GM18909 (cell line): ENCODE measurements at regions not wholly inside any gene's neighbourhood (a gene's known extent, or its start where the extent isn't known, plus 50 kb on each side); places are given as distances from the start of the nearest gene placed in this dataset.

Source experiments
- ATAC-seq: cut with Tn5 transposase; IDR thresholded peaks from one replicate; pipeline ENCODE4 v1.9.1; 2021; ENCODE audit warnings: mild to moderate bottlenecking; ENCODE audit not compliant: unreplicated experiment, poor library complexity

- no peak for ATAC-seq
Measured at GRCh38 chr22:48551716-48552268, 1275.9 kb downstream of the BRD1 start.

- ATAC-seq, result no peak
Measured at GRCh38 chr22:48551061-48551460, 1276.6 kb downstream of the BRD1 start.

DNA sequence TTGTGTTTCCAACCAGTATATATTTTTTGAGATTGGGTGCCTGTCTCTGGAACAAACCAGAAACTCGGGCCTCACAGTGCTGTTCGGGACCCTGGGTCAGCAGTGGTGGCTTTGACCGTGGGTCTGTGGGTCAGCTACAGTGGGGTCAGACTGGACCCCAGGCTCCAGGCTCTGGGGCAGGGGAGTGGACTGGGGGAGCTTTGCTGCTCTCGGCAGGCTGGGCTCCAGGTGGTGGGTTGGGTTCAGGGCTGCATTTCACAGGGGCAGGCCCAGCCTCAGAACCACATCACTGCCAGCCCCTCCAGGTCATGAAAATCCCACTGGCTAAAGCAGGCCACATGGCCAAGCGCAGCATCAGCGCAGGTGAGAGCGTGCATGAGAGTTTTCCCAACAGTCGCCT lies 1279.3 kb downstream of the BRD1 start:
- ATAC-seq, result no peak

GRCh38 chr22:48547971-48548370 lies 1279.7 kb downstream of the BRD1 start:
- ATAC-seq, result no peak

DNA sequence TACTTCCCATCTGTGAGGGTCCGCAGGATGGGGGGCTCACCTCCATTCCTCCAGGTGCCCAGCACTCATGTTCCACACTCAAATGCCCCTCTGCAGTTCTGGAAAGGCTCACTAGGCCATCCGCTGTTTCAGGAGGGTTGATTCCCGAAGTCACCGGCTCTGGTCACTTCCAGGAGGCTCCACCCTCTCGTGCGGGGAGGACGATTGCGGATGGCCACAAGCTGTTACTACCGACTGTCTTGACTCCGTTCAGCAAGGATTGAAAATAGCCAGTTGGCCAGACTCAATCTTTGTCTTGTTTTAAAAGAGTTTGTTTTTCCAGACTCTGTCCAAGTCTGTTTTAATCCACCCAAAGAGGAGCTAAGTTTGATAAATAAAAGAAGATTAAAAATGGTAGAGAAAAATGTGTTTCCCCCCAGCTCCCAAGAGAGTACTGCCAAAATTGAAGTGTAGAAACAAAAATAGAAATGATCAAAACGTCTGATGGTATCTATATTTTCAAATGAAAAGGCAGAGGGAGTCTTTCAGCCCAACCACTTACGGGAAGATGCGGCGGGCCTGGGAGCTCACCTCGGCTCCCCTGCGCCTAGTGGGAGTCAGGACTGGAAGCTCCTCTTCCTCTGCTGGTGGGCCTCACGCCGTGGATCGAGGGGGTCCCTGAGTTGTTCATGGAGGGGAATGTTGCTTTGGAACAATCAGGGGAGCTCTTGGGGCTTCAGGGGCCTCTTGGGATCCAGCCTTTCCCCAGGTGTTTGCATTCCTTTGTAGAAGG lies 1280.8 kb downstream of the BRD1 start:
- no peak for ATAC-seq

DNA sequence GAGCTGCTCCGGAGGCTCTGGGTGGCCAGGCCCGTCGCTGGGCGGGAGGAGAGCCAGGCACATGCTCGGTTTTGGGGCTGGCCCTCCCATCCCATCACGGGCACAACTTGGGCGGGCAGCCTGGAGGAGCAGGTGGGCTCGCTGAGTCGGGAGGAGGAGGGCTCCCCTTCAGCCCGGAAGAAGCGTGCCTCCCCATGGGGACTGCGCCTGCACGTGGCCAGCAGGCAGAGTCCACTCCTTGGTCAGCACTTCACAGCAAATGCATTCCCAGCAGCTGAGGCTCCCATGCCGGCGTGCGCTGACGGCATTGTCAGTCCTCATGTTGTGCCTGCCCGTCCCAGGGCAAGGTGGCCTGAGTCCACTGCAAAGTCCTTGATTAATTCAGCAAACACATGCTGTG lies 1281.7 kb downstream of the BRD1 start:
- ATAC-seq, result no peak

- no peak for ATAC-seq
Measured at GRCh38 chr22:48541401-48542098, 1286.1 kb downstream of the BRD1 start.

DNA sequence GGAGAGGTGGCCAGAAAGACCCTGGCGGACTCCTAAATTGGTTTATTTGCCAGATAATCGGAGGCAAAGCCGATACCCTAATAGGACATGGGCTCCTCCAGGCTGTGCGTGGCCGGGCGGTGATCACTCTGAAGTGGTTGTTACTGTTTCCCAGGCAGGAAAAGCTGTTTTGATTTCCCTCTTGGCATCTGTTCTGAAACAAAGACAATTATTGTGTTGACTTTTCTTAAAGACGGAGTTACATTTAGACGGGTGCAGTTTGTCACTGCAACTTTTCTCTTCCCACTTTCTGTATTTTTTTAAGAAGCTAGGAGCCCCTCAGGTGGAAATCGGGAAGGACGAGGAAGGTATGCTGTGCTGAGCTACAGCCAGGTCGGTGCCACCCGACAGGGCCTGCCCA lies 1288.4 kb downstream of the BRD1 start:
- ATAC-seq, result no peak

DNA sequence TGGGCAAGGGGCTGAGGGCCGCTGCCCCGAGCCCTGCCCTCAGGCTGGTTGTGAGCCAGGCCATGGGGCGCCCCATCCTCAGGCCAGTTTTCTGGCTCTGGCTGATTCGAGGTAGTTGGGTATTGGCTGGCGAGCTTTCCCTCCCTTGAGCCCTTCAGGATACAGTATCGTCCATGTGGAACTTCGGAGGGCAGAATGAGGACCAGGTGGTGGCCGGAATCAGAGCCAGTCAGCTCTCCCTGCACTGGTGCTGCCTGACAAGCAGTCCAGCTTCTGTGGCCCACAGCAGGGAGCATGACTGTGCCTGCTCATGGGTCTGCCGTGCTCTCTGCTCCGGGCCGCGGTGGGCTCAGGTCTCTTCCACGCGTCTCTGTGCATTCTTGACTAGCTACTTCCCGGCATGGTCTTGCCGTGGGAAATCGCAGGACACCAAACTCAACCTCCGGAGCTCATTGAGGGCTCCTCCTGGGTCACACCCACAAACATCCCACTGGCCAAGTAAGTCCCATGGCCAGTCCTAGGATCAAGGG lies 1289.3 kb downstream of the BRD1 start:
- ATAC-seq, result no peak

DNA sequence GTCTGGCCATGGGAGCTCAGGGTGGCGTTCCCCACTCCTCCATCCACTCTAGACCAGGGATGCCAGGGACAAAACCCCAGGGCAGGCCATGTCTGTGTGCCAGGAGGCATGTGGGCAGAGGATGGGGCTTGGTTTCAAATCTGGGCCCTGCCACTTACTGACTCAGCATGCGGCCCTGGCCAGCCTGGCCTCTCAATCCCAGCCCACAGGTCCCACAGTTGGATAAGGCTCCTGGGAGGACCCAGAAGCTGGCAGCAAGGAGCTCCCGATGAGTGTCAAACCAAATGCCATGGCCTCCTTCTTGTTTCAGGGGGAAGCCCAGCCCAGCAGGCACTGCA lies 1290.4 kb downstream of the BRD1 start:
- ATAC-seq, result no peak

- no peak for ATAC-seq
Measured at GRCh38 chr22:48536541-48537342, 1290.9 kb downstream of the BRD1 start.

DNA sequence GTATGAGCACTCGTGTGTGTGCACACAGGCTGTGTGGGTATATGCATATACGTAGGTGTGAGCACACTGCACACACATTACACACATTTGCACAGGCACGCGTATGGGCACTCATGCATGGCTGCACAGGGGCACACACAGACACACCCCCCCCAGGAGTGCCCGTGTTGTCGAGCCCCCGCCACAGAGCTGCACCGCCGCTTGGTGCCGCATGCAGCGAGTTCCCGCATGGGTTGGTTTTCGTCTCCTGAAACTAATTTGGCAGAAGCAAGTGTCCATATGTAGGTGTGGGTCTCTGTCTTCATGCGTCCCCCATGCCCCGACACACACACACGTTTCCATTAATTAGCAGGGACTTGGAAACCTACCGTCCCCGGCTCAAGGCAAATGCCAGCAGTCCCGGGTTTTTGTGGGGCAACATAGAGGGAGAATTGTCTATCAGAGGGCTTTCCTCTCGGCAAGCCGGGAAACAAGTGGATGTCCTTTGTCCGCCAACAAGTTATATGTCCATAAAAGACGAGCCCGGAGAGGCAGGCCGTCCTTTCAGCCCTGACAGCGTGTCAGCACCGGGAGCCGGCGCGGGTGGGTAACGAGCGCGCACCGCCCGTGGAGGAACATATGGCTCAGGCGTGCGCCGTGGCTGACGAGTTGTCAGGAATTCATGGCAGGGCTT lies 1291.7 kb downstream of the BRD1 start:
- ATAC-seq, result no peak

DNA sequence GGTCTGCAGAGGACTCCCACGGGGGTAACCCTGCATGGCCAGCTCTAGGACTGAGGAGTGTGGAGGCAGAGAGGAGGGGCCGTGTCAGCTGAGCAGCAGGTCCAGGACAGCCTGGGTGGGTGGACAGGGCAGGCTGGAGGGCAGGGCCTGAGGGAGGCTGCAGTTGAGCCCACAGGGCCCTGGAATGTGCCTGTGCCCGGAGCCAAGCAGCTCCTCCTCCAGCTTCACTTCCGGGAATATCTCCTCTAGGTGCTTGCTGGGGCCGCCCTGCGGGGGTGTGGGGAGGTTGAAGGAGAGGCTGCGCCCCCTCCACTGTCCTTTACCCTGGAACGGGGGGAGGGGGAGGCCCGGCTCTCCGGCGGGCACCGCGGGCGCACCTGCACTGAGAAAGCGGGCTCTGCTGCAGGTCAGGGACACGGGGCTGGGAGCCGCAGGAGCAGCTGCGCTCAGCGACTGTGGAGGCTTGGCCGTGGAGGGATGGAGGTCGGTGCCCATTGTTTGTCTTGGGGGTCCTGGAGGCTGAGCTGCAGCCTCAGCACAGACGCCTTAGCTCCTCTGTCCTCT lies 1293.2 kb downstream of the BRD1 start:
- no peak for ATAC-seq

GRCh38 chr22:48532986-48533385 lies 1294.7 kb downstream of the BRD1 start:
- no peak for ATAC-seq

DNA sequence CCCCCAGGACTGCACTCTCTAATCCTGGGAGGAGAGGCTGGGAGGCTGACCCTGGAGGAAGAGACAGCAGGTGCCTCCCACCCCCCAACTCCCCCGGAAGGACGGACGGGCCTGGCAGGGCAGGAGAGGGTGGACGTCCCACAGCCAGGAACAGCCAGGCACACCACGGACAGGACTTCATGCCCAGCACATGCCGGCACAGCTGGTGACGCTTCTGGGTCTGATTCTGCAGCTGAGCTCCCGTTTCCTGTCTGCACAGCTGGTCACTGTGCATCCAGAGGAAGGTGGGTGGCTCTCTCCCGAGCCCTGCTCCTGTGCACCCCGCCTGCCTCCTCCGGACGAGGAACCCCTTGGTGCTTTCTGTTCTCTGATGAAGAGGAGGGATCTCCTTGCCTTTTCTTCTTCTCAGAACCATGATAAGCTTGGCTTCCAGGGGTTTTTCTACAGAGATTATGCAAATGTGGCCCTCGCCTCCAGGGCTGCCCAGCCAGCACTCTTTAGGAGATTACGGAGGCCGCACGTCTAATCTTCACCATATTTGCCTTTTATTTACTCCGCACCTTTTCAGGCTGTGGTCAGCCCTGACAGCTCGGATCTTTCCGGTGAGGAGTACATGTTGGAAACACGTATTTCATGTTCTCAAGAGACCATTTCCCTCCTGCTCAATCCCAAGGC lies 1295.8 kb downstream of the BRD1 start:
- no peak for ATAC-seq

- ATAC-seq, result no peak
Measured at GRCh38 chr22:48531108-48531507, 1296.6 kb downstream of the BRD1 start.

DNA sequence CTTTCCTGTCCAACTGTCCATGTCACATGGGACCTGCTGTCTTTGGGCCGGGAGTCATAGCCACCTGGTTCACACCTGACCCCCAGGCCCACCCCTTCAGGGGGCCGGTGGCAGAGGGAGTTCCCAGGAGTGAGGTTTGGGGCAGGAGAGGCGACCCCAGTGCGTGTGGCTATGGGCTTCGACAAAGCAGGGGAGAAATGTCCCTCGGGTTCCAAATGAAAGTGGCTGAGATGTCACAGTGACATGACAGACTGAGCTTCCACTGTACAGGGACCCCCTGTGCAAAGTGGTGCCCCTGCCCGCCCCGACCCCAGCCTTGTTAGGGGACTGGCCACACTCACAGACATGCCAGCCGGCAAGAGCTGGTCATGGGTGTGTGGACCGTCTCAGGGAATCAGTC lies 1297.0 kb downstream of the BRD1 start:
- no peak for ATAC-seq

DNA sequence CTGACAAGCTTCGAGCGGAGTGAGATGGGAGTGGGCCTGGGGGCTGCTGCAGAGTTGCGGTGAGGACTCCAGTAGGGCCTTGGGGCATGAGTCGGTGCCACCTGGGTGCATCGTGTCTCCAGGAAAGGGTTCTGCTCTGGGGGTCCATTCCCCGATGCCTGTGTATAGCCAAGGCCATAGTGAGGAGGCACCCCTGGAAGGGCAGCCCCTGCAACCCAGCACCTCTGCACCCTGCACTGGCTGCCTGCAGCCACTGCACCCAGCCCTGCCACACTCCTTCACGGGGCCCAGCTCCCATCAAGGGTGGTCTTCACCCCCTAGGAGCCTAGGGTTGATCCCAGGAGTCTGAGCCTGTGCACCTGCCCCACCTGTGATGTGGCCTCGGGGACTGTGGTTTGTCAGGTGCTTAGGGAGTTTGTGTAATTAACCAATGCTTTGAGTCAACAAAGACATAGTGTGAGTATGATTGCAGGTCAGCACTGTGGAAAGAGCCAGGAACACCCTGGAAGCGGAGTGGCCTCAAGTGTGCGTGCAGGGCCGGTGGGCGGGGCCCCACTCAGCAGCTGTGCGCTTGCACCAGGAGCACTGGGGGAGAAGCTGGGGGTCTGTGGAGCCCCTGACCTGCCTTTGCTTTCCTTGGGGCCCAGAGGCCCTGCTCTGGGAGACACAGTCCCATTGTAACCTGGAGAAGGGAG lies 1299.3 kb downstream of the BRD1 start:
- no peak for ATAC-seq

DNA sequence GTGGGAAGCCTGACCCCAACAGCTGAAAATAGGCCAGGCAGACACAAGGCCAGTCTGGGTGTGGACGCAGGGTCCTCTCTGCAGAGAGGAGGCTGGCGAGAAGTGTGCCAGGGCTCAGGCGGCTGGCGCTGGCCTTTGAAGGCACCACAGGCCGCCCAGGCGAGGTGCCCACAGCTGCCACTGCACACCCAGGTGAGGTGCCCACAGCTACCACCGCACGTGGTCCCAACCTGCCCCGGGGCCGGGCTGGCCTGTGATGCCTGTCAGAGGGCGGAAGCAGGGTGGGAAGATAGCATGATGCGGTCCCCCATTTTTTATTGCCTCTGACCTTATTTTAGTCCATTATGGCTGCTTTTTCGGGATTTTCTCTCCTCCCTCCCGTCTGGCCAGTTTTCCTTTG lies 1303.9 kb downstream of the BRD1 start:
- ATAC-seq, result no peak
